Breast epithelium (tissue), 3 donors: ENCODE measurements at regions not wholly inside any gene's neighbourhood (a gene's known extent, or its start where the extent isn't known, plus 50 kb on each side); places are given as distances from the start of the nearest gene placed in this dataset.
"Not testable (repeated sequence)": the region's sequence is repeated elsewhere in the genome, so short reads cannot be mapped to it uniquely, and the experiment has no call there.

Experiments
- CTCF ChIP-seq, 3 donors: fragments of 450-650 bp; IDR thresholded peaks; one replicate each; pipeline ENCODE4 v1.5.1; 2016 to 2017; ENCODE audit warnings: antibody characterized with exemption in 3 of 3, mild to moderate bottlenecking in 3 of 3, moderate library complexity in 3 of 3
- POLR2A ChIP-seq: fragments of 450-650 bp; IDR thresholded peaks from one replicate; pipeline ENCODE4 v1.6.1; 2016; ENCODE audit warnings: antibody characterized with exemption, mild to moderate bottlenecking, moderate library complexity
- POLR2AphosphoS5 ChIP-seq, 3 donors: sonication (generic); formaldehyde crosslinking; IDR thresholded peaks; one replicate each; pipeline ENCODE4 v1.6.1; 2017; ENCODE audit warnings: antibody characterized with exemption in 3 of 3

GRCh38 chr5:62216603-62217002 is 89.4 kb upstream of the KIF2A start:
- TF ChIP-seq POLR2AphosphoS5 (IDR thresholded peaks at IDR 0.05); CTCF (IDR thresholded peaks at IDR 0.05); POLR2A: not testable (repeated sequence)
